NCI-H2081 (cell line): ENCODE measurements at regions not wholly inside any gene's neighbourhood (a gene's known extent, or its start where the extent isn't known, plus 50 kb on each side); places are given as distances from the start of the nearest gene placed in this dataset.

ENCODE experiments used
- DNase-seq, 2 experiments: peaks; one replicate each; lab custom pipeline; 2025; lab: John Stamatoyannopoulos, UW

- DNase-seq, result no peak
Observed at GRCh38 chr18:68103561-68103960, 587.0 kb upstream of the DSEL start.

GRCh38 chr18:68102117-68102516 is 585.6 kb upstream of the DSEL start:
- no peak for DNase-seq

- no peak for DNase-seq
Observed at GRCh38 chr18:68098655-68099054, 582.1 kb upstream of the DSEL start.

- no peak for DNase-seq
Observed at GRCh38 chr18:68086481-68086880, 570.0 kb upstream of the DSEL start.

GRCh38 chr18:68085251-68085650 is 568.7 kb upstream of the DSEL start:
- no peak for DNase-seq

GRCh38 chr18:68083776-68084175 is 567.3 kb upstream of the DSEL start:
- no peak for DNase-seq

GRCh38 chr18:68083131-68083530 is 566.6 kb upstream of the DSEL start:
- no peak for DNase-seq

GRCh38 chr18:68072744-68073143 is 556.2 kb upstream of the DSEL start:
- DNase-seq, result no peak

- DNase-seq, result no peak
Observed at GRCh38 chr18:68060871-68061270, 544.4 kb upstream of the DSEL start.

GRCh38 chr18:68056936-68057335 is 540.4 kb upstream of the DSEL start:
- no peak for DNase-seq

GRCh38 chr18:68054669-68055068 is 538.1 kb upstream of the DSEL start:
- DNase-seq, result no peak

GRCh38 chr18:68053290-68053689 is 536.8 kb upstream of the DSEL start:
- no peak for DNase-seq

- no peak for DNase-seq
Observed at GRCh38 chr18:68041327-68041726, 524.8 kb upstream of the DSEL start.

GRCh38 chr18:68040198-68040597 is 523.7 kb upstream of the DSEL start:
- no peak for DNase-seq

- DNase-seq, result no peak
Observed at GRCh38 chr18:68035774-68036522, 519.4 kb upstream of the DSEL start.

GRCh38 chr18:68034296-68034695 is 517.8 kb upstream of the DSEL start:
- DNase-seq, result no peak

GRCh38 chr18:68033466-68033865 is 516.9 kb upstream of the DSEL start:
- DNase-seq, result no peak

- DNase-seq, result no peak
Observed at GRCh38 chr18:68024716-68025115, 508.2 kb upstream of the DSEL start.

- no peak for DNase-seq
Observed at GRCh38 chr18:68017385-68017784, 500.9 kb upstream of the DSEL start.

GRCh38 chr18:67997496-67997895 is 481.0 kb upstream of the DSEL start:
- DNase-seq, result no peak

GRCh38 chr18:67995769-67996168 is 479.2 kb upstream of the DSEL start:
- DNase-seq, result no peak

- no peak for DNase-seq
Observed at GRCh38 chr18:67980241-67980640, 463.7 kb upstream of the DSEL start.

GRCh38 chr18:67977067-67977616 is 460.6 kb upstream of the DSEL start:
- no peak for DNase-seq

GRCh38 chr18:67973916-67974315 is 457.4 kb upstream of the DSEL start:
- DNase-seq, result no peak
